ENCODE measurements at regions not wholly inside any gene's neighbourhood (a gene's known extent, or its start where the extent isn't known, plus 50 kb on each side); places are given as distances from the start of the nearest gene placed in this dataset.

GRCh38 chr16:54620197-54620596 lies 310.5 kb upstream of the IRX5 start:
- Histone ChIP-seq H3K36me3 (no peaks in the 10 kb centered on the region), H3K27me3 (peaks cover 0 to 8% of the 10 kb centered on the region in 2 donors)
- intact Hi-C loops (cut with DNase I; ENCODE audit: low total_unique reads) = no loop called here

GRCh38 chr16:54616610-54617009 lies 314.1 kb upstream of the IRX5 start:
- no peak for DNase-seq
- Histone ChIP-seq H3K4me1 (no peaks in the 10 kb centered on the region), H3K36me3 (no peaks in the 10 kb centered on the region), H3K27ac (no peak overlapping the region), H3K9me3 (no peaks in the 10 kb centered on the region), H3K4me3 (no peak overlapping the region), H3K27me3 (peaks cover 0 to 3% of the 10 kb centered on the region in 2 donors)
- no peak for TF ChIP-seq CTCF (IDR thresholded peaks at IDR 0.05)
- intact Hi-C loops (cut with DNase I; ENCODE audit: low total_unique reads) = loop anchor here (10.0 kb wide), 1 partner anchor 768 kb away; no protein-coding TSS in a partner anchor

More at GRCh38 chr16:54620197-54620596, 310.5 kb upstream of the IRX5 start:
- no peak overlapping the region for H3K4me3 ChIP-seq
- TF ChIP-seq CTCF (IDR thresholded peaks at IDR 0.05) = no peak
- H3K27ac ChIP-seq = no peak overlapping the region
- DNase-seq = no peak
- no peaks in the 10 kb centered on the region for H3K4me1 ChIP-seq
- H3K9me3 ChIP-seq = no peaks in the 10 kb centered on the region

GRCh38 chr16:54605536-54606066 lies 319.0 kb upstream of the IRX3 start:
- intact Hi-C loops (cut with DNase I; ENCODE audit: low total_unique reads) = no loop called here
- Histone ChIP-seq H3K27ac (no peak overlapping the region), H3K27me3 (peaks cover 0 to 12% of the 10 kb centered on the region in 2 donors), H3K9me3 (peaks cover 5 to 19% (median 10%) of the 10 kb centered on the region in 3 donors), H3K4me1 (no peaks in the 10 kb centered on the region), H3K36me3 (no peaks in the 10 kb centered on the region), H3K4me3 (no peak overlapping the region)
- no peak for TF ChIP-seq CTCF (IDR thresholded peaks at IDR 0.05)
- DNase-seq = no peak

GRCh38 chr16:54602666-54603065 lies 316.1 kb upstream of the IRX3 start:
- TF ChIP-seq CTCF (IDR thresholded peaks at IDR 0.05) = no peak
- H3K9me3 ChIP-seq = peaks cover 5 to 19% (median 10%) of the 10 kb centered on the region in 3 donors
- no peak overlapping the region for H3K27ac ChIP-seq
- no peak overlapping the region for H3K4me3 ChIP-seq
- DNase-seq = no peak
- H3K4me1 ChIP-seq = no peaks in the 10 kb centered on the region
- no peaks in the 10 kb centered on the region for H3K36me3 ChIP-seq
- intact Hi-C loops (cut with DNase I; ENCODE audit: low total_unique reads) = no loop called here
- H3K27me3 ChIP-seq = peaks cover 0 to 12% of the 10 kb centered on the region in 2 donors

- TF ChIP-seq CTCF (IDR thresholded peaks at IDR 0.05) = no peak
- H3K27ac ChIP-seq = no peak overlapping the region
- H3K4me1 ChIP-seq = peaks cover 0 to 4% (median 0%) of the 10 kb centered on the region in 4 donors
- H3K9me3 ChIP-seq = peaks cover 0 to 7% (median 7%) of the 10 kb centered on the region in 3 donors
- no peak overlapping the region for H3K4me3 ChIP-seq
- peaks cover 0 to 20% of the 10 kb centered on the region in 2 donors for H3K27me3 ChIP-seq
- DNase-seq = no peak
- no peaks in the 10 kb centered on the region for H3K36me3 ChIP-seq
- intact Hi-C loops (cut with DNase I; ENCODE audit: low total_unique reads) = no loop called here
Observed at GRCh38 chr16:54597222-54597621, 310.6 kb upstream of the IRX3 start.

GRCh38 chr16:54595621-54596020 lies 309.0 kb upstream of the IRX3 start:
- H3K4me3 ChIP-seq = no peak overlapping the region
- H3K36me3 ChIP-seq = no peaks in the 10 kb centered on the region
- H3K27ac ChIP-seq = no peak overlapping the region
- H3K9me3 ChIP-seq = no peaks in the 10 kb centered on the region
- intact Hi-C loops (cut with DNase I; ENCODE audit: low total_unique reads) = no loop called here
- peaks cover 0 to 18% of the 10 kb centered on the region in 2 donors for H3K27me3 ChIP-seq
- H3K4me1 ChIP-seq = peaks cover 0 to 4% (median 0%) of the 10 kb centered on the region in 4 donors
- no peak for TF ChIP-seq CTCF (IDR thresholded peaks at IDR 0.05)
- no peak for DNase-seq
